ENCODE measurements at regions not wholly inside any gene's neighbourhood (a gene's known extent, or its start where the extent isn't known, plus 50 kb on each side); places are given as distances from the start of the nearest gene placed in this dataset.

DNA sequence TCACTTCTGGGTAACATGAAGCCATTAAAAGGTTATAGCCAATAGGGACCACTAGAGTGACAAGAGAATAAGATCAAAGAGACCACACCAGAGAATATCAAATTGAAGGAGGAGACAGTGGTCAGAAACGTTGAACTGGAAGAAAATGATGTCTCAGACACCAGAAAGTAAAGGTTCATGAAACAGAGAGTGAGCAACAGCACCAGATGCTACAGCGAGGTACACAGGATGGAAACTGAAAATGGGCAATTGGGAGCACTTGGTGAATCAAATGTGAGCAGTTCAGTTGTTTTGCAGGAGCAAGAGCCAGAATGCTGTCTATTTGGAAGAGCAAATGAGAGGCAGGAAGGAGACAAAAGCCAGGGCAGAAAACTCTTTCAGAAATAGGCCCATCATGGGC is 162.6 kb downstream of the SS18 start:
- DNase-seq = no peak
- Histone ChIP-seq H3K4me3 (ENCODE audit: low read depth in 1 of 3, low read length in 3 of 3) (no peak overlapping the region), H3K4me1 (ENCODE audit: control insufficient read depth in 3 of 3, insufficient read depth in 2 of 3, low read depth in 1 of 3, low read length in 2 of 3) (no peaks in the 10 kb centered on the region), H3K36me3 (ENCODE audit: control insufficient read depth in 3 of 3, insufficient read depth in 2 of 3, low read depth in 1 of 3, low read length in 3 of 3) (no peaks in the 10 kb centered on the region), H3K27ac (ENCODE audit: low read depth in 1 of 3, low read length in 2 of 3) (no peak overlapping the region), H3K9me3 (ENCODE audit: control insufficient read depth in 2 of 2, insufficient read depth in 1 of 2, low read depth in 1 of 2, low read length in 1 of 2) (no peaks in the 10 kb centered on the region), H3K27me3 (ENCODE audit: control insufficient read depth in 3 of 3, insufficient read depth in 3 of 3, low read length in 3 of 3) (no peaks in the 10 kb centered on the region)
- FAIRE-seq = no peak
- 51 to 64% (median 53%) methylated on average over 2 of the region's 2 CpGs for WGBS, 3 donors

- no peak for DNase-seq
- Histone ChIP-seq H3K36me3 (ENCODE audit: control insufficient read depth in 3 of 3, insufficient read depth in 2 of 3, low read depth in 1 of 3, low read length in 3 of 3) (no peaks in the 10 kb centered on the region), H3K4me3 (ENCODE audit: low read depth in 1 of 3, low read length in 3 of 3) (no peak overlapping the region), H3K27me3 (ENCODE audit: control insufficient read depth in 3 of 3, insufficient read depth in 3 of 3, low read length in 3 of 3) (no peaks in the 10 kb centered on the region), H3K4me1 (ENCODE audit: control insufficient read depth in 3 of 3, insufficient read depth in 2 of 3, low read depth in 1 of 3, low read length in 2 of 3) (no peaks in the 10 kb centered on the region), H3K27ac (ENCODE audit: low read depth in 1 of 3, low read length in 2 of 3) (no peak overlapping the region), H3K9me3 (ENCODE audit: control insufficient read depth in 2 of 2, insufficient read depth in 1 of 2, low read depth in 1 of 2, low read length in 1 of 2) (no peaks in the 10 kb centered on the region)
- WGBS, 3 donors = 76 to 87% (median 85%) methylated on average over 4 of the region's 4 CpGs
- no peak for FAIRE-seq
Measured at GRCh38 chr18:25923193-25923592, 167.2 kb downstream of the SS18 start.

- Histone ChIP-seq H3K4me1 (ENCODE audit: control insufficient read depth in 3 of 3, insufficient read depth in 2 of 3, low read depth in 1 of 3, low read length in 2 of 3) (no peaks in the 10 kb centered on the region), H3K4me3 (ENCODE audit: low read depth in 1 of 3, low read length in 3 of 3) (no peak overlapping the region), H3K9me3 (ENCODE audit: control insufficient read depth in 2 of 2, insufficient read depth in 1 of 2, low read depth in 1 of 2, low read length in 1 of 2) (no peaks in the 10 kb centered on the region), H3K27me3 (ENCODE audit: control insufficient read depth in 3 of 3, insufficient read depth in 3 of 3, low read length in 3 of 3) (no peaks in the 10 kb centered on the region), H3K27ac (ENCODE audit: low read depth in 1 of 3, low read length in 2 of 3) (no peak overlapping the region), H3K36me3 (ENCODE audit: control insufficient read depth in 3 of 3, insufficient read depth in 2 of 3, low read depth in 1 of 3, low read length in 3 of 3) (no peaks in the 10 kb centered on the region)
- FAIRE-seq (no peak), DNase-seq (peak in 1 of 2 donors; percentile 42)
- 76 to 87% (median 81%) methylated on average over 13 of the region's 13 CpGs for WGBS, 3 donors
Measured at GRCh38 chr18:25921677-25922421, 168.6 kb downstream of the SS18 start.

- DNase-seq (no peak), FAIRE-seq (no peak)
- Histone ChIP-seq H3K36me3 (ENCODE audit: control insufficient read depth in 3 of 3, insufficient read depth in 2 of 3, low read depth in 1 of 3, low read length in 3 of 3) (no peaks in the 10 kb centered on the region), H3K4me1 (ENCODE audit: control insufficient read depth in 3 of 3, insufficient read depth in 2 of 3, low read depth in 1 of 3, low read length in 2 of 3) (no peaks in the 10 kb centered on the region), H3K4me3 (ENCODE audit: low read depth in 1 of 3, low read length in 3 of 3) (no peak overlapping the region), H3K9me3 (ENCODE audit: control insufficient read depth in 2 of 2, insufficient read depth in 1 of 2, low read depth in 1 of 2, low read length in 1 of 2) (no peaks in the 10 kb centered on the region), H3K27ac (ENCODE audit: low read depth in 1 of 3, low read length in 2 of 3) (no peak overlapping the region), H3K27me3 (ENCODE audit: control insufficient read depth in 3 of 3, insufficient read depth in 3 of 3, low read length in 3 of 3) (peaks cover 0 to 3% (median 0%) of the 10 kb centered on the region in 3 donors)
- WGBS, 3 donors = 66 to 78% (median 70%) methylated on average over 4 of the region's 4 CpGs
Measured at GRCh38 chr18:25915907-25916306, 174.5 kb downstream of the SS18 start.

GRCh38 chr18:25898965-25899364 is 191.4 kb downstream of the SS18 start:
- H3K4me3 ChIP-seq (ENCODE audit: low read depth in 1 of 3, low read length in 3 of 3) = no peak overlapping the region
- peaks cover 0 to 4% of the 10 kb centered on the region in 2 donors for H3K9me3 ChIP-seq (ENCODE audit: control insufficient read depth in 2 of 2, insufficient read depth in 1 of 2, low read depth in 1 of 2, low read length in 1 of 2)
- H3K27me3 ChIP-seq (ENCODE audit: control insufficient read depth in 3 of 3, insufficient read depth in 3 of 3, low read length in 3 of 3) = peaks cover 0 to 2% (median 0%) of the 10 kb centered on the region in 3 donors
- no peaks in the 10 kb centered on the region for H3K4me1 ChIP-seq (ENCODE audit: control insufficient read depth in 3 of 3, insufficient read depth in 2 of 3, low read depth in 1 of 3, low read length in 2 of 3)
- DNase-seq = no peak
- FAIRE-seq = no peak
- no peaks in the 10 kb centered on the region for H3K36me3 ChIP-seq (ENCODE audit: control insufficient read depth in 3 of 3, insufficient read depth in 2 of 3, low read depth in 1 of 3, low read length in 3 of 3)
- WGBS, 3 donors = 20 to 53% (median 23%) methylated on average over 2 of the region's 2 CpGs
- no peak overlapping the region for H3K27ac ChIP-seq (ENCODE audit: low read depth in 1 of 3, low read length in 2 of 3)

DNA sequence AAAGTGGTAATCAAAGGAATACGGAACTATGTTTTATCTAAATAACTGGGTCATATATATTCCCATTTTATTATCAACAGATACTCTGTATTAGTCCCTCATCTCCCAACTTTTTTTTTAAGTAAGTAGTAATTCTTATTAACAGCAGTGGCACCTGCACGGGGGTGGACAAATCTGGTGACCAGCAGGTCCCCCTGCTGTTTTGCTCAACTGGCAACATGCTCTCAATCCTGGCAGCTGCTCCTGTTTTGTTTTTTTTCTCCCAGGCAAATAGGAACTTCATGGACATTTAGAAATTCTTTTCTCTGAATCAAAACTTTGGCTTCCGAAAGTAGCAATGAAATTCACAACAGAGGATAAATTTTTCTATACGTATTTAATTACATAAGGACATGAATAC is 193.5 kb downstream of the SS18 start:
- Histone ChIP-seq H3K9me3 (ENCODE audit: control insufficient read depth in 2 of 2, insufficient read depth in 1 of 2, low read depth in 1 of 2, low read length in 1 of 2) (peaks cover 0 to 4% of the 10 kb centered on the region in 2 donors), H3K4me1 (ENCODE audit: control insufficient read depth in 3 of 3, insufficient read depth in 2 of 3, low read depth in 1 of 3, low read length in 2 of 3) (no peaks in the 10 kb centered on the region), H3K27me3 (ENCODE audit: control insufficient read depth in 3 of 3, insufficient read depth in 3 of 3, low read length in 3 of 3) (peaks cover 0 to 2% (median 0%) of the 10 kb centered on the region in 3 donors), H3K36me3 (ENCODE audit: control insufficient read depth in 3 of 3, insufficient read depth in 2 of 3, low read depth in 1 of 3, low read length in 3 of 3) (no peaks in the 10 kb centered on the region), H3K4me3 (ENCODE audit: low read depth in 1 of 3, low read length in 3 of 3) (no peak overlapping the region), H3K27ac (ENCODE audit: low read depth in 1 of 3, low read length in 2 of 3) (no peak overlapping the region)
- FAIRE-seq = no peak
- WGBS, 3 donors = 65 to 73% (median 66%) methylated on average over 4 of the region's 4 CpGs
- no peak for DNase-seq

- DNase-seq = peak; percentile 16 to 36
- Histone ChIP-seq H3K4me3 (ENCODE audit: low read depth in 1 of 3, low read length in 3 of 3) (no peak overlapping the region), H3K36me3 (ENCODE audit: control insufficient read depth in 3 of 3, insufficient read depth in 2 of 3, low read depth in 1 of 3, low read length in 3 of 3) (no peaks in the 10 kb centered on the region), H3K4me1 (ENCODE audit: control insufficient read depth in 3 of 3, insufficient read depth in 2 of 3, low read depth in 1 of 3, low read length in 2 of 3) (no peaks in the 10 kb centered on the region), H3K9me3 (ENCODE audit: control insufficient read depth in 2 of 2, insufficient read depth in 1 of 2, low read depth in 1 of 2, low read length in 1 of 2) (peaks cover 0 to 4% of the 10 kb centered on the region in 2 donors), H3K27me3 (ENCODE audit: control insufficient read depth in 3 of 3, insufficient read depth in 3 of 3, low read length in 3 of 3) (peaks cover 0 to 2% (median 0%) of the 10 kb centered on the region in 3 donors), H3K27ac (ENCODE audit: low read depth in 1 of 3, low read length in 2 of 3) (no peak overlapping the region)
- no peak for FAIRE-seq
- 14 to 21% (median 19%) methylated on average over 10 of the region's 10 CpGs for WGBS, 3 donors
Measured at GRCh38 chr18:25896178-25896780, 194.1 kb downstream of the SS18 start.

- FAIRE-seq (no peak), DNase-seq (no peak)
- Histone ChIP-seq H3K36me3 (ENCODE audit: control insufficient read depth in 3 of 3, insufficient read depth in 2 of 3, low read depth in 1 of 3, low read length in 3 of 3) (no peaks in the 10 kb centered on the region), H3K4me1 (ENCODE audit: control insufficient read depth in 3 of 3, insufficient read depth in 2 of 3, low read depth in 1 of 3, low read length in 2 of 3) (no peaks in the 10 kb centered on the region), H3K9me3 (ENCODE audit: control insufficient read depth in 2 of 2, insufficient read depth in 1 of 2, low read depth in 1 of 2, low read length in 1 of 2) (no peaks in the 10 kb centered on the region), H3K4me3 (ENCODE audit: low read depth in 1 of 3, low read length in 3 of 3) (no peak overlapping the region), H3K27me3 (ENCODE audit: control insufficient read depth in 3 of 3, insufficient read depth in 3 of 3, low read length in 3 of 3) (peaks cover 0 to 2% (median 0%) of the 10 kb centered on the region in 3 donors), H3K27ac (ENCODE audit: low read depth in 1 of 3, low read length in 2 of 3) (no peak overlapping the region)
- WGBS, 3 donors = 79 to 89% (median 84%) methylated on average over 3 of the region's 3 CpGs
Measured at GRCh38 chr18:25895518-25895917, 194.9 kb downstream of the SS18 start.

Data from small intestine (tissue), 7 donors.